ENCODE measurements at regions not wholly inside any gene's neighbourhood (a gene's known extent, or its start where the extent isn't known, plus 50 kb on each side); places are given as distances from the start of the nearest gene placed in this dataset.

DNA sequence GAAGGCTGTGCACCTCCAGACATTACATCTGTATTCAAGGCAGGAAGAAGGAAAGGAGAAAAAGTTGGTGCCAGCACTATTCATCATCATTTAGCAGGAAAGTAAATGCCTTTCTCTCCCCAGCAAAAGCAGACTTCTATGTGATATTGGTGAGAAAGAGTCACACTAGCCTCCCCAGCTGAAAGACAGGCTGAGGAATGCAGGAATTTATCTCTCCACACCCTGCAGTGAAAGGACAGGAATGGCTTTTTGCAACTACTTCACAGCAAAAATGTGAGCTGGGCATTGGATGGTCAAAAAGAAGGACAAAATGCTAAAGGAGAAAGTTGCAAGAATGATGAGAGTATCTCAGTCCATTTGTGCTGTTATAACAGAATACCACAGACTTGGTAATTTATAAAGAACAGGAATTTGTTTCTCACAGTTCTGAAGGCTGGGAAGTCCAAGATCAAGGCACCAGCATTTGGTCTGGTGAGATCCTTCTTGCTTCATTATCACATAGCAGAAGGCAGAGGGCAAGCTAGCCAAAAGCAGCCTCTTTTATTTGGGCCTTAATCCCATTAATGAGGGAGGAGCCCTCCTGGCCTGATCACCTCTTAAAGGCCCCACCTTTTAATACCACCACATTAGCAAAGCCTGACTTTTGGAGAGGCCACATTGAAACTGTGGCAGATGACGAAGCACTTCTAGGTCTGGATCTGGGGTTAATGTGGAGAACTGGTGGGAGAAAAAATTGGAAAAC, 388.1 kb upstream of the SLC14A2 start:
- no TSS peak for BruUV-seq (replicated peaks)
- no peak for ATAC-seq
- 4% methylated on average over 1 of the region's 1 CpG for WGBS (ENCODE audit: insufficient coverage, insufficient replicate concordance, low lambda C conversion rate, missing lambda C conversion rate)

DNA sequence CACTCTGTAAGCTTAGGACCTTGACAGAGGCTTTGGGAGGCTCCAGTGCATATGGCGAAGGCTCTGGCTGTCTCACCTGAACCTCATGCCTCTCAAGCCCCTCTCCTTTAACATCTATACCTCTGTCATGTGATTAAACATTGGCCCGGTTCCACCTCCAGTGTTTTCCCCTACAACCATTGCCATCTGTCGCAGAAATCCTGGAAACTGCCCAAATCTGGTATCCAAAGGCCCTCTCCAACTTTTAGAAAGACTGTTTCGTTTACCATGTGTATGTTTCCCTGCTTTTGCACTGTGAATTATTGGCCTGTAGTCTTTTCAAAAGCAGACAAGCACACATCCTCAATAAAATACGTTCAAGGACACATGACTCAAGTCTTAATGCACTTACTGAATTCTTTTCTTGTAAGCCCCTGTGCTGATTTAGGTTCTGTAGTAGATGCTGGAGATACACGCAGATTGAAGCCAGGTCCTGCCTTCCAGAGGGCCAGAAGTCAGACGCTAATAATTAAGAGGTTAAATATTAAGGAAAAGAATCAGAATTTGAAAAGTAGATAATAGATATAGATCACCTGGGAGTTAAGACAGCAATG, 386.4 kb upstream of the SLC14A2 start:
- Histone ChIP-seq H3K4me2 (ENCODE audit: control insufficient read depth, insufficient read depth) (no peak overlapping the region), H2AFZ (ENCODE audit: control insufficient read depth, low read depth, low read length) (no peak overlapping the region), H3K27ac (ENCODE audit: control insufficient read depth, insufficient read depth) (no peak overlapping the region), H3K27me3 (replicated peaks in 1 of 2; ENCODE audit: control insufficient read depth in 2 of 2, insufficient read depth in 2 of 2, low read length in 1 of 2) (no peaks in the 10 kb centered on the region; a peak in 1 of 4 replicates), H3K79me2 (ENCODE audit: control insufficient read depth, insufficient read depth, low read length) (no peaks in the 10 kb centered on the region), H3K9ac (ENCODE audit: control insufficient read depth, insufficient read depth, low read length) (no peak overlapping the region), H3K4me3 (no peak overlapping the region), H4K20me1 (ENCODE audit: control insufficient read depth, insufficient read depth) (no peaks in the 10 kb centered on the region), H3K4me1 (ENCODE audit: control insufficient read depth, insufficient read depth, low read length) (no peaks in the 10 kb centered on the region), H3K36me3 (ENCODE audit: control insufficient read depth in 2 of 2, insufficient read depth in 2 of 2, low read length in 1 of 2) (no peaks in the 10 kb centered on the region), H3K9me3 (replicated peaks; ENCODE audit: control insufficient read depth, insufficient read depth, low read length) (no peaks in the 10 kb centered on the region; the same call in 2 of the 3 replicates)
- ChIA-PET CTCF (no interaction called here), RAD21 (ENCODE audit: unreplicated experiment) (no interaction called here), POLR2A (interaction anchor here (0.6 kb wide), 1 partner anchor 192 kb away, joined by 3 read pairs; no protein-coding TSS in a partner anchor), SMC1A (ENCODE audit: uncharacterized antibody, unreplicated experiment) (no interaction called here)
- no peak for FAIRE-seq
- no peak for DNase-seq (ENCODE audit: low read depth, low spot score)
- BruUV-seq (replicated peaks), result no TSS peak
- 15% methylated on average over 7 of the region's 7 CpGs for WGBS (ENCODE audit: insufficient coverage, insufficient replicate concordance, low lambda C conversion rate, missing lambda C conversion rate)
- in situ Hi-C loops (cut with MboI) (no loop called here), intact Hi-C loops (cut with micrococcal nuclease; ENCODE audit: unreplicated experiment) (no loop called here)
- ATAC-seq, result no peak
- TF ChIP-seq FOXK2 (IDR thresholded peaks at IDR 0.05) (no peak), KAT2A (conservative IDR thresholded peaks at IDR 0.05; ENCODE audit: control insufficient read depth, low read depth, low read length) (no peak), SMAD5 (IDR thresholded peaks at IDR 0.05; ENCODE audit: low read depth) (no peak), ESRRA (IDR thresholded peaks at IDR 0.05; ENCODE audit: low read length) (no peak), ZNF622 (IDR thresholded peaks at IDR 0.05) (no peak), HDAC2 (IDR thresholded peaks at IDR 0.05) (no peak), NR2F1 (conservative IDR thresholded peaks at IDR 0.05) (no peak), RELA (IDR thresholded peaks at IDR 0.05; ENCODE audit: borderline replicate concordance, partially characterized antibody) (no peak), CREB1 (IDR thresholded peaks at IDR 0.05; ENCODE audit: low read depth) (no peak), RAD51 (IDR thresholded peaks at IDR 0.05) (no peak), SMAD1 (IDR thresholded peaks at IDR 0.05; ENCODE audit: low read depth, partially characterized antibody) (no peak)
- TF ChIP-seq, protein P1, sequence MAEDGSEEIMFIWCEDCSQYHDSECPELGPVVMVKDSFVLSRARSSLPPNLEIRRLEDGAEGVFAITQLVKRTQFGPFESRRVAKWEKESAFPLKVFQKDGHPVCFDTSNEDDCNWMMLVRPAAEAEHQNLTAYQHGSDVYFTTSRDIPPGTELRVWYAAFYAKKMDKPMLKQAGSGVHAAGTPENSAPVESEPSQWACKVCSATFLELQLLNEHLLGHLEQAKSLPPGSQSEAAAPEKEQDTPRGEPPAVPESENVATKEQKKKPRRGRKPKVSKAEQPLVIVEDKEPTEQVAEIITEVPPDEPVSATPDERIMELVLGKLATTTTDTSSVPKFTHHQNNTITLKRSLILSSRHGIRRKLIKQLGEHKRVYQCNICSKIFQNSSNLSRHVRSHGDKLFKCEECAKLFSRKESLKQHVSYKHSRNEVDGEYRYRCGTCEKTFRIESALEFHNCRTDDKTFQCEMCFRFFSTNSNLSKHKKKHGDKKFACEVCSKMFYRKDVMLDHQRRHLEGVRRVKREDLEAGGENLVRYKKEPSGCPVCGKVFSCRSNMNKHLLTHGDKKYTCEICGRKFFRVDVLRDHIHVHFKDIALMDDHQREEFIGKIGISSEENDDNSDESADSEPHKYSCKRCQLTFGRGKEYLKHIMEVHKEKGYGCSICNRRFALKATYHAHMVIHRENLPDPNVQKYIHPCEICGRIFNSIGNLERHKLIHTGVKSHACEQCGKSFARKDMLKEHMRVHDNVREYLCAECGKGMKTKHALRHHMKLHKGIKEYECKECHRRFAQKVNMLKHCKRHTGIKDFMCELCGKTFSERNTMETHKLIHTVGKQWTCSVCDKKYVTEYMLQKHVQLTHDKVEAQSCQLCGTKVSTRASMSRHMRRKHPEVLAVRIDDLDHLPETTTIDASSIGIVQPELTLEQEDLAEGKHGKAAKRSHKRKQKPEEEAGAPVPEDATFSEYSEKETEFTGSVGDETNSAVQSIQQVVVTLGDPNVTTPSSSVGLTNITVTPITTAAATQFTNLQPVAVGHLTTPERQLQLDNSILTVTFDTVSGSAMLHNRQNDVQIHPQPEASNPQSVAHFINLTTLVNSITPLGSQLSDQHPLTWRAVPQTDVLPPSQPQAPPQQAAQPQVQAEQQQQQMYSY (CRISPR knock-in tag; IDR thresholded peaks at IDR 0.05), result no peak

More for the DNA sequence above, 388.1 kb upstream of the SLC14A2 start:
- CTCF ChIA-PET, result interaction anchor here (1.1 kb wide), 1 partner anchor 14 kb away, joined by 3 read pairs; no protein-coding TSS in a partner anchor
- no peak for DNase-seq (ENCODE audit: low read depth, low spot score)
- Histone ChIP-seq H3K36me3 (ENCODE audit: control insufficient read depth in 2 of 2, insufficient read depth in 2 of 2, low read length in 1 of 2) (no peaks in the 10 kb centered on the region), H4K20me1 (ENCODE audit: control insufficient read depth, insufficient read depth) (no peaks in the 10 kb centered on the region), H3K4me1 (ENCODE audit: control insufficient read depth, insufficient read depth, low read length) (no peaks in the 10 kb centered on the region), H3K4me3 (no peak overlapping the region), H3K9me3 (replicated peaks; ENCODE audit: control insufficient read depth, insufficient read depth, low read length) (no peaks in the 10 kb centered on the region; the same call in 2 of the 3 replicates), H3K9ac (ENCODE audit: control insufficient read depth, insufficient read depth, low read length) (no peak overlapping the region), H2AFZ (ENCODE audit: control insufficient read depth, low read depth, low read length) (no peak overlapping the region), H3K27ac (ENCODE audit: control insufficient read depth, insufficient read depth) (no peak overlapping the region), H3K4me2 (ENCODE audit: control insufficient read depth, insufficient read depth) (no peak overlapping the region), H3K79me2 (ENCODE audit: control insufficient read depth, insufficient read depth, low read length) (no peaks in the 10 kb centered on the region), H3K27me3 (replicated peaks in 1 of 2; ENCODE audit: control insufficient read depth in 2 of 2, insufficient read depth in 2 of 2, low read length in 1 of 2) (peaks cover 0 to 2% of the 10 kb centered on the region in 2 experiments; a peak in 2 of 4 replicates)
- intact Hi-C loops (cut with micrococcal nuclease; ENCODE audit: unreplicated experiment) (no loop called here), in situ Hi-C loops (cut with MboI) (no loop called here)
- SMC1A ChIA-PET (ENCODE audit: uncharacterized antibody, unreplicated experiment), result interaction anchor here (0.5 kb wide), 1 partner anchor 141 kb away, joined by 3 read pairs; no protein-coding TSS in a partner anchor
- TF ChIP-seq IRF4 (IDR thresholded peaks at IDR 0.05; ENCODE audit: low read depth, low read length) (no peak), ZNF207 (IDR thresholded peaks at IDR 0.05; ENCODE audit: borderline replicate concordance) (no peak), CHD2 (IDR thresholded peaks at IDR 0.05; ENCODE audit: borderline replicate concordance, low read depth, low read length) (no peak), GATAD2B (conservative IDR thresholded peaks at IDR 0.05; ENCODE audit: low read depth) (no peak), WRNIP1 (IDR thresholded peaks at IDR 0.05; ENCODE audit: borderline replicate concordance, low read depth, low read length) (no peak), ZSCAN29 (IDR thresholded peaks at IDR 0.05) (no peak), CBX5 (IDR thresholded peaks at IDR 0.05; ENCODE audit: low read depth) (no peak)
- RAD21 ChIA-PET (ENCODE audit: unreplicated experiment), result interaction anchor here (0.7 kb wide), 1 partner anchor 121 kb away, joined by 3 read pairs; no protein-coding TSS in a partner anchor
- FAIRE-seq, result no peak
- POLR2A ChIA-PET, result no interaction called here

Measured in GM12878 (cell line).